HuH-7.5 (cell line): ENCODE measurements at regions not wholly inside any gene's neighbourhood (a gene's known extent, or its start where the extent isn't known, plus 50 kb on each side); places are given as distances from the start of the nearest gene placed in this dataset.

Experiments
- DNase-seq: peaks from one replicate; pipeline ENCODE4 v3.0.0; 2011; ENCODE audit warnings: low spot score

GRCh38 chr3:8200996-8201395, 300.6 kb upstream of the LMCD1 start:
- DNase-seq: no peak

GRCh38 chr3:8201886-8202285, 299.7 kb upstream of the LMCD1 start:
- DNase-seq: no peak

GRCh38 chr3:8204331-8204730, 297.3 kb upstream of the LMCD1 start:
- no peak for DNase-seq

GRCh38 chr3:8204853-8205650, 296.6 kb upstream of the LMCD1 start:
- DNase-seq: no peak

GRCh38 chr3:8205881-8206280, 295.7 kb upstream of the LMCD1 start:
- no peak for DNase-seq

- DNase-seq: no peak
Observed at GRCh38 chr3:8206971-8207617, 294.5 kb upstream of the LMCD1 start.

- no peak for DNase-seq
Observed at GRCh38 chr3:8210882-8211341, 290.7 kb upstream of the LMCD1 start.

GRCh38 chr3:8212794-8213193, 288.8 kb upstream of the LMCD1 start:
- DNase-seq: no peak

GRCh38 chr3:8213286-8213685, 288.3 kb upstream of the LMCD1 start:
- DNase-seq: no peak

- no peak for DNase-seq
Observed at GRCh38 chr3:8215821-8216220, 285.8 kb upstream of the LMCD1 start.

GRCh38 chr3:8218353-8218940, 283.2 kb upstream of the LMCD1 start:
- no peak for DNase-seq

- DNase-seq: no peak
Observed at GRCh38 chr3:8220291-8220690, 281.3 kb upstream of the LMCD1 start.

- no peak for DNase-seq
Observed at GRCh38 chr3:8223766-8224165, 277.9 kb upstream of the LMCD1 start.

GRCh38 chr3:8224941-8225340, 276.7 kb upstream of the LMCD1 start:
- DNase-seq: no peak

GRCh38 chr3:8233938-8234337, 267.7 kb upstream of the LMCD1 start:
- DNase-seq: no peak

- DNase-seq: no peak
Observed at GRCh38 chr3:8236264-8236663, 265.4 kb upstream of the LMCD1 start.

- DNase-seq: no peak
Observed at GRCh38 chr3:8237893-8238292, 263.7 kb upstream of the LMCD1 start.

- no peak for DNase-seq
Observed at GRCh38 chr3:8238432-8238831, 263.2 kb upstream of the LMCD1 start.

GRCh38 chr3:8239095-8239494, 262.5 kb upstream of the LMCD1 start:
- DNase-seq: no peak

GRCh38 chr3:8239718-8240695, 261.6 kb upstream of the LMCD1 start:
- peak; percentile 32 for DNase-seq

- DNase-seq: no peak
Observed at GRCh38 chr3:8246070-8246469, 255.6 kb upstream of the LMCD1 start.

- no peak for DNase-seq
Observed at GRCh38 chr3:8253201-8253600, 248.4 kb upstream of the LMCD1 start.
